K562 (cell line): ENCODE measurements at regions not wholly inside any gene's neighbourhood (a gene's known extent, or its start where the extent isn't known, plus 50 kb on each side); places are given as distances from the start of the nearest gene placed in this dataset.

Experiments
- ATAC-seq: fragments of 200-7000 bp; cut with Tn5 transposase; 3 replicates; pipeline ENCODE4 v1.9.1; 2020; ENCODE audit warnings: moderate library complexity
- BruUV-seq: library from RNA; stranded (reverse); fragments of 400-500 nt; replicated peaks from 2 replicates; lab custom pipeline; 2021; lab: Mats Ljungman, UMichigan
- CTCF ChIA-PET: fragments of 300-600 bp; formaldehyde crosslinking; extraction: SDS; loops from one replicate; lab custom pipeline; 2021; ENCODE audit warnings: low intra/inter-chr PET ratio; lab: Yijun Ruan, JAX
- POLR2A ChIA-PET: fragments of 300-600, 350-650 bp; sonication (Branson Sonifier 250); formaldehyde crosslinking; extraction: SDS; loops from one replicate; lab custom pipeline; 2021; ENCODE audit warnings: antibody characterized with exemption, inconsistent platforms; lab: Yijun Ruan, JAX
- DNase-seq, 4 experiments: peaks; one replicate each; pipeline versions ENCODE4 v3.0.0 to v3.0.0-alpha.2; 2011 to 2018; ENCODE audit warnings: low spot score in 3 of 4, mixed read lengths in 3 of 4; ENCODE audit errors: extremely low read depth in 1 of 4
- FAIRE-seq: peaks from 2 replicates; lab custom pipeline; 2011; peaks lifted over from hg19 to GRCh38; lab: Jason Lieb, UNC
- H2AFZ ChIP-seq: 2 replicates; pipeline ENCODE4 v1.6.0; 2011; ENCODE audit warnings: low read depth, low read length, control low read depth, inconsistent platforms
- H3K27ac ChIP-seq: fragments of 200-600 bp; 3 replicates; pipeline ENCODE4 v1.8.0; 2011; ENCODE audit warnings: low read depth, mild to moderate bottlenecking, control low read depth, inconsistent platforms, low read length, moderate library complexity, mixed read lengths; ENCODE audit errors: extremely low read depth
- H3K27me3 ChIP-seq, 2 experiments: fragments of 300-600 bp in 1 of 2; 2 replicates in 1 of 2; 3 replicates in 1 of 2; pipeline versions ENCODE4 v1.6.0 to v1.8.0; 2011; ENCODE audit warnings: inconsistent platforms in 2 of 2, low read length in 2 of 2, mild to moderate bottlenecking in 1 of 2, mixed read lengths in 1 of 2, moderate library complexity in 1 of 2; ENCODE audit not compliant: control insufficient read depth in 2 of 2, insufficient read depth in 2 of 2
- H3K36me3 ChIP-seq: fragments of 300-600 bp; 3 replicates; pipeline ENCODE4 v1.8.0; 2011; ENCODE audit warnings: mild to moderate bottlenecking, low read length, inconsistent platforms; ENCODE audit not compliant: control insufficient read depth, insufficient read depth
- H3K4me1 ChIP-seq, 2 experiments: fragments of 200-600 bp in 1 of 2; replicated peaks in 1 of 2; 2 replicates in 1 of 2; 3 replicates in 1 of 2; pipeline versions ENCODE4 v1.5.1 to v1.8.0; 2011; ENCODE audit warnings: inconsistent platforms in 2 of 2, low read length in 2 of 2, mild to moderate bottlenecking in 1 of 2, mixed read lengths in 1 of 2, moderate library complexity in 1 of 2; ENCODE audit not compliant: control insufficient read depth in 2 of 2, insufficient read depth in 2 of 2
- H3K4me2 ChIP-seq: 2 replicates; pipeline ENCODE4 v1.6.1; 2011; ENCODE audit warnings: low read length, control low read depth, inconsistent platforms, mixed read lengths; ENCODE audit not compliant: insufficient read depth
- H3K4me3 ChIP-seq: fragments of 200-600 bp; sonication (generic), shearing (Covaris generic); 2 replicates; pipeline ENCODE4 v1.5.1; 2016; ENCODE audit warnings: control low read depth, inconsistent platforms
- H3K79me2 ChIP-seq: fragments of 200-600 bp; 3 replicates; pipeline ENCODE4 v1.8.0; 2011; ENCODE audit warnings: low read length, inconsistent platforms; ENCODE audit not compliant: control insufficient read depth, insufficient read depth
- H3K9ac ChIP-seq, 2 experiments: 2 replicates each; pipeline versions ENCODE4 v1.6.0 to v1.6.1; 2011; ENCODE audit warnings: low read depth in 2 of 2, low read length in 2 of 2, control low read depth in 1 of 2, inconsistent platforms in 1 of 2, mild to moderate bottlenecking in 1 of 2, mixed read lengths in 1 of 2; ENCODE audit not compliant: insufficient read depth in 1 of 2
- H3K9me1 ChIP-seq: one replicate; pipeline ENCODE4 v1.6.0; 2011; ENCODE audit warnings: inconsistent platforms, mild to moderate bottlenecking, low read length, moderate library complexity; ENCODE audit not compliant: control insufficient read depth, insufficient read depth
- H3K9me3 ChIP-seq: replicated peaks from 2 replicates; pipeline ENCODE4 v1.5.1; 2011; ENCODE audit warnings: low read depth, low read length, inconsistent platforms; ENCODE audit not compliant: control insufficient read depth, insufficient read depth
- H4K20me1 ChIP-seq: replicated peaks from 2 replicates; pipeline ENCODE4 v1.6.1; 2011; ENCODE audit warnings: low read length, inconsistent platforms, mixed read lengths; ENCODE audit not compliant: control insufficient read depth, insufficient read depth
- E2F8 ChIP-seq: fragments of 450-650 bp; IDR thresholded peaks from 2 replicates; pipeline ENCODE4 v1.7.1; 2018; ENCODE audit warnings: mild to moderate bottlenecking, low read depth; ENCODE audit not compliant: partially characterized antibody
- HEY1 ChIP-seq: fragments of 250-450 bp; sonication (Bioruptor Pico); IDR thresholded peaks from 2 replicates; pipeline ENCODE4 v1.5.0; 2020; ENCODE audit warnings: mild to moderate bottlenecking, moderate library complexity, borderline replicate concordance
- RBM25 ChIP-seq: fragments of 200-400 bp; formaldehyde crosslinking; IDR thresholded peaks from 2 replicates; pipeline ENCODE4 v1.6.1; 2018; ENCODE audit warnings: low read length, low read depth, moderate library complexity; ENCODE audit not compliant: severe bottlenecking
- SREBF2 ChIP-seq: sonication (generic); formaldehyde crosslinking; IDR thresholded peaks from 2 replicates; pipeline ENCODE4 v1.4.0; 2020; ENCODE audit warnings: mild to moderate bottlenecking, missing genetic modification reagents
- STAT5B ChIP-seq: fragments of 250-450 bp; sonication (Bioruptor Pico); IDR thresholded peaks from 2 replicates; pipeline ENCODE4 v1.8.0; 2021; ENCODE audit warnings: mild to moderate bottlenecking, inconsistent platforms
- YBX1 ChIP-seq: fragments of 450-650 bp; IDR thresholded peaks from 2 replicates; pipeline ENCODE4 v1.7.1; 2016; ENCODE audit warnings: mild to moderate bottlenecking
- WGBS: fragments of 100-300 bp; shearing (Covaris generic); methylation state at CpG from one replicate; pipeline ENCODE4 v1.1.6; 2016; ENCODE audit warnings: low coverage, mixed read lengths; ENCODE audit not compliant: insufficient coverage; ENCODE audit errors: missing lambda C conversion rate; 5-methylcytosine and 5-hydroxymethylcytosine counted together
- in situ Hi-C: fragments of 300-500 bp; cut with MboI; formaldehyde crosslinking; loops from 4 replicates; pipeline ENCODE4 v1.15.0; 2018; ENCODE audit warnings: inconsistent platforms, mixed read lengths
- intact Hi-C: fragments of 100-400 bp; cut with micrococcal nuclease; formaldehyde crosslinking; loops from 2 replicates; pipeline ENCODE4 v1.14.2; 2022
- TF ChIP-seq, protein P1 (sequence below): fragments of 450-650 bp; conservative IDR thresholded peaks from 2 replicates; pipeline ENCODE4 v1.6.1; 2016; ENCODE audit warnings: missing genetic modification characterization, low read depth, mild to moderate bottlenecking, control low read depth, missing compliant biosample characterization

DNA sequence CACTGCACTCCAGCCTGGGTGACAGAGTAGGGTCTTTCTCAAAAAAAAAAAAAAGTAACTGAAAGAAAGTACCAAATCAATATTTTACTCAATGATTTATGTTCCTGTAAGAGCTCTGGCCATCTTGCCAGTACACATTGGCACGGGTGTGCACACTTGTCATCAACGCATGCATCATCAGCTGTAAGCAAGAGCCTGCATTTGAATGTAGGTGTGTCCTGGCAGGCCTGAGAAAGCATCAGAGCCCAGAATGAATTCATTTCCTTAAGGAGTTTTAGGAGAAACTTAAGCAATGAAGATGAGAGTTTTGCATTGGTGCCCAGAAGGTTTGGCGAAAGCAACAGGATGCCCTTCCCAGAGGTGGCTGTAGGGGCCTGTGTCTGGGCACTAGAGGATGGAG is 88.5 kb upstream of the FZD10 start:
- H3K79me2 ChIP-seq = no peaks in the 10 kb centered on the region
- no peaks in the 10 kb centered on the region for H4K20me1 ChIP-seq
- H2AFZ ChIP-seq = no peak overlapping the region
- DNase-seq (no peak), ATAC-seq (no peak), FAIRE-seq (no peak)
- ChIA-PET POLR2A (no interaction called here), CTCF (no interaction called here)
- no peak for TF ChIP-seq STAT5B (CRISPR knock-in tag)
- H3K9ac ChIP-seq = no peak overlapping the region
- no peak overlapping the region for H3K27ac ChIP-seq
- no peak overlapping the region for H3K4me3 ChIP-seq
- H3K9me3 ChIP-seq = no peaks in the 10 kb centered on the region
- H3K36me3 ChIP-seq = no peaks in the 10 kb centered on the region
- H3K4me2 ChIP-seq = no peak overlapping the region
- peaks cover 0 to 4% of the 10 kb centered on the region in 2 experiments; a peak in 1 of 5 replicates for H3K4me1 ChIP-seq
- 0% methylated on average over 3 of the region's 3 CpGs for WGBS
- intact Hi-C loops = no loop called here
- H3K9me1 ChIP-seq = no peaks in the 10 kb centered on the region
- no TSS peak for BruUV-seq
- in situ Hi-C loops = loop anchor here (10.0 kb wide), 1 partner anchor 1601 kb away; no protein-coding TSS in a partner anchor
- peaks cover 0 to 11% of the 10 kb centered on the region in 2 experiments; a peak in 2 of 5 replicates for H3K27me3 ChIP-seq

DNA sequence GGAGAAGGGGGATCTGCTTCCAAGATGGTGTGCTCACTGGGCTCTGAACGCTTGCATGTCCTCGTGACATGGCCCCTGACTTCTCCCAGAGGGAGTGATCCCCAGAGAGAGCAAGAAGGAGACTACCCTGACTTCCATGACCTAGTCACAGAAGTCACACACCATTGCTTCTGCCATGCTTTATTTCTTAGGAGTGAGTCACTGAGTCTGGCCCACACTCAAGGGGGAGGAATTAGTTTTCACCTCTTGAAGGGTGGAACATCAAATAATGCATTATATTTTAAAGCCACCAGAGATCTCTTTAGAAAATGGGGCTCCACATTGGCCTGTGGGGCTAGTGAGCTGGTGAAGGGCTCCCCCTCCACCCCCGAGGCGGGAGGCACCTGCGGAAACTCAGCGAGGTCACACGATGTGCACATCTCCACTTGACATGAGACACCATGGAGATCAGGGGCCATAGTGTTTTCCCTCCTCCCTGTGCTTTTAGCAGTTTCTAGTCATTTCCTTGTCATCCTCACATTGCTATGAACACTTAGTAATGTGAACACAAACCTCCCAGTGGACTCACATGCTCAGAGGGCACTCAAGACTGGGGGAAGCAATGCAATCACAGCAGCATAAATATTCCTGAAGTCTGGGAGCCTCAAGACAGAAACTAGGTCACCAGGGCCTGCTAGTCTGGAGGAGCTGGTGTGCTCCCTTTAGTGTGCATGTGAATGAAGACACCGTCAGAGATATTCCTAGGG is 87.4 kb upstream of the FZD10 start:
- in situ Hi-C loops = loop anchor here (10.0 kb wide), 1 partner anchor 1600 kb away; no protein-coding TSS in a partner anchor

More for the DNA sequence above, 87.4 kb upstream of the FZD10 start:
- H3K36me3 ChIP-seq = no peaks in the 10 kb centered on the region
- no peaks in the 10 kb centered on the region for H4K20me1 ChIP-seq
- DNase-seq (no peak), ATAC-seq (no peak), FAIRE-seq (no peak)
- TF ChIP-seq YBX1 = no peak
- TF ChIP-seq HEY1 (CRISPR knock-in tag) = no peak
- TF ChIP-seq E2F8 = no peak
- no peak for TF ChIP-seq SREBF2
- no peak for TF ChIP-seq RBM25
- TF ChIP-seq, protein P1, sequence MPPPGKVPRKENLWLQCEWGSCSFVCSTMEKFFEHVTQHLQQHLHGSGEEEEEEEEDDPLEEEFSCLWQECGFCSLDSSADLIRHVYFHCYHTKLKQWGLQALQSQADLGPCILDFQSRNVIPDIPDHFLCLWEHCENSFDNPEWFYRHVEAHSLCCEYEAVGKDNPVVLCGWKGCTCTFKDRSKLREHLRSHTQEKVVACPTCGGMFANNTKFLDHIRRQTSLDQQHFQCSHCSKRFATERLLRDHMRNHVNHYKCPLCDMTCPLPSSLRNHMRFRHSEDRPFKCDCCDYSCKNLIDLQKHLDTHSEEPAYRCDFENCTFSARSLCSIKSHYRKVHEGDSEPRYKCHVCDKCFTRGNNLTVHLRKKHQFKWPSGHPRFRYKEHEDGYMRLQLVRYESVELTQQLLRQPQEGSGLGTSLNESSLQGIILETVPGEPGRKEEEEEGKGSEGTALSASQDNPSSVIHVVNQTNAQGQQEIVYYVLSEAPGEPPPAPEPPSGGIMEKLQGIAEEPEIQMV = no peak
- no peaks in the 10 kb centered on the region for H3K9me1 ChIP-seq
- ChIA-PET POLR2A (no interaction called here), CTCF (no interaction called here)
- BruUV-seq = no TSS peak
- no peak overlapping the region for H3K4me2 ChIP-seq
- H3K27ac ChIP-seq = no peak overlapping the region
- H3K9ac ChIP-seq = no peak overlapping the region
- peaks cover 0 to 11% of the 10 kb centered on the region in 2 experiments; a peak in 2 of 5 replicates for H3K27me3 ChIP-seq
- WGBS = 0% methylated on average over 8 of the region's 8 CpGs
- no peaks in the 10 kb centered on the region for H3K9me3 ChIP-seq
- no peaks in the 10 kb centered on the region for H3K79me2 ChIP-seq
- intact Hi-C loops = no loop called here
- no peak overlapping the region for H2AFZ ChIP-seq
- no peak overlapping the region for H3K4me3 ChIP-seq
- H3K4me1 ChIP-seq = peaks cover 0 to 4% of the 10 kb centered on the region in 2 experiments; a peak in 1 of 5 replicates
